ENCODE measurements at regions not wholly inside any gene's neighbourhood (a gene's known extent, or its start where the extent isn't known, plus 50 kb on each side); places are given as distances from the start of the nearest gene placed in this dataset.

GRCh38 chrX:35439034-35439660 is 359.0 kb upstream of the MAGEB16 start (continued):
- TF ChIP-seq ZNF785 (tag by site-specific recombination; IDR thresholded peaks at IDR 0.05) (no peak), ZNF621 (tag by site-specific recombination; IDR thresholded peaks at IDR 0.05) (no peak), ZNF112 (tag by site-specific recombination; IDR thresholded peaks at IDR 0.05) (no peak), ZNF791 (tag by site-specific recombination; IDR thresholded peaks at IDR 0.05) (no peak)

- CTCF ChIA-PET = interaction anchor here (0.7 kb wide), 1 partner anchor 562 kb away, joined by 4 read pairs; no protein-coding TSS in a partner anchor
- no peak overlapping the region for H3K4me3 ChIP-seq (ENCODE audit: low read depth, low read length)
- no peaks in the 10 kb centered on the region; the same call in none of the 2 replicates for H3K9me3 ChIP-seq (ENCODE audit: control insufficient read depth, insufficient read depth, low read depth, low read length)
- no peaks in the 10 kb centered on the region for H3K36me3 ChIP-seq (ENCODE audit: control insufficient read depth in 2 of 2, insufficient read depth in 1 of 2, low read length in 2 of 2)
- POLR2A ChIA-PET = no interaction called here
- H3K4me1 ChIP-seq (ENCODE audit: control insufficient read depth, insufficient read depth, low read length) = no peaks in the 10 kb centered on the region
- H3K27ac ChIP-seq (ENCODE audit: extremely low read depth, low read depth, low read length) = no peak overlapping the region
- TF ChIP-seq ZNF488 (tag by site-specific recombination; IDR thresholded peaks at IDR 0.05) (no peak), ZNF621 (tag by site-specific recombination; IDR thresholded peaks at IDR 0.05) (no peak), ZEB2 (tag by site-specific recombination; IDR thresholded peaks at IDR 0.05) (no peak), ZNF449 (tag by site-specific recombination; IDR thresholded peaks at IDR 0.05) (no peak), ZNF404 (tag by site-specific recombination; IDR thresholded peaks at IDR 0.05) (no peak), ZNF138 (tag by site-specific recombination; IDR thresholded peaks at IDR 0.05; ENCODE audit: borderline replicate concordance) (no peak), KLF9 (tag by site-specific recombination; IDR thresholded peaks at IDR 0.05; ENCODE audit: low read depth) (no peak), ZSCAN16 (tag by site-specific recombination; IDR thresholded peaks at IDR 0.05) (no peak), ZNF785 (tag by site-specific recombination; IDR thresholded peaks at IDR 0.05) (no peak), ZNF223 (tag by site-specific recombination; IDR thresholded peaks at IDR 0.05) (no peak), ZNF501 (tag by site-specific recombination; IDR thresholded peaks at IDR 0.05) (no peak), ZNF26 (tag by site-specific recombination; IDR thresholded peaks at IDR 0.05) (no peak), ZBTB6 (tag by site-specific recombination; IDR thresholded peaks at IDR 0.05) (no peak), ZNF560 (tag by site-specific recombination; IDR thresholded peaks at IDR 0.05; ENCODE audit: borderline replicate concordance) (no peak), ELK4 (IDR thresholded peaks at IDR 0.05; ENCODE audit: borderline replicate concordance, low read depth, low read length) (no peak), ZFP41 (tag by site-specific recombination; IDR thresholded peaks at IDR 0.05; ENCODE audit: borderline replicate concordance) (no peak), ZNF692 (tag by site-specific recombination; IDR thresholded peaks at IDR 0.05) (no peak)
Observed at GRCh38 chrX:35439692-35440091, 358.4 kb upstream of the MAGEB16 start.

Data from HEK293 (cell line).